PFSK-1 (cell line): ENCODE measurements at regions not wholly inside any gene's neighbourhood (a gene's known extent, or its start where the extent isn't known, plus 50 kb on each side); places are given as distances from the start of the nearest gene placed in this dataset.

Experiments used
- FOXP2 ChIP-seq: optimal IDR thresholded peaks from 2 replicates; pipeline ENCODE3; 2011; ENCODE audit warnings: borderline replicate concordance, control low read depth, inconsistent platforms; ENCODE audit not compliant: insufficient read depth; ENCODE audit errors: extremely low read length, extremely low read depth
- POLR2AphosphoS5 ChIP-seq: IDR thresholded peaks from 2 replicates; pipeline ENCODE4 v1.6.1; 2012; ENCODE audit warnings: low read depth, mild to moderate bottlenecking, control low read depth, low read length, moderate library complexity
- REST ChIP-seq, 2 experiments: IDR thresholded peaks; 2 replicates each; pipeline versions ENCODE4 v1.6.1 to v1.8.0; 2011 to 2012; ENCODE audit warnings: low read depth in 2 of 2, low read length in 2 of 2, control low read depth in 1 of 2, inconsistent platforms in 1 of 2, mild to moderate bottlenecking in 1 of 2, moderate library complexity in 1 of 2; ENCODE audit not compliant: insufficient read depth in 1 of 2
- SIN3A ChIP-seq: IDR thresholded peaks from 2 replicates; pipeline ENCODE4 v1.6.1; 2012; ENCODE audit warnings: mild to moderate bottlenecking, low read length, moderate library complexity, borderline replicate concordance; ENCODE audit not compliant: insufficient read depth
- TAF1 ChIP-seq: IDR thresholded peaks from 2 replicates; pipeline ENCODE4 v1.6.1; 2012; ENCODE audit warnings: low read length, control low read depth, borderline replicate concordance; ENCODE audit not compliant: insufficient read depth

- no peak for TF ChIP-seq TAF1
- no peak for TF ChIP-seq POLR2AphosphoS5
- no peak for TF ChIP-seq FOXP2
- TF ChIP-seq SIN3A: no peak
- TF ChIP-seq REST (IDR thresholded peaks at IDR 0.05; ENCODE audit: insufficient read depth in 1 of 2, low read depth in 2 of 2, low read length in 2 of 2): no peak
These were observed 140.3 kb downstream of the SLC30A10 start for GRCh38 chr1:219788091-219788490.

- no peak for TF ChIP-seq POLR2AphosphoS5
These were observed 143.5 kb downstream of the SLC30A10 start for GRCh38 chr1:219784660-219785381.

- TF ChIP-seq TAF1: no peak
- no peak for TF ChIP-seq POLR2AphosphoS5
- no peak for TF ChIP-seq REST (IDR thresholded peaks at IDR 0.05; ENCODE audit: insufficient read depth in 1 of 2, low read depth in 2 of 2, low read length in 2 of 2)
- TF ChIP-seq SIN3A: no peak
- TF ChIP-seq FOXP2: no peak
These were observed 144.6 kb downstream of the SLC30A10 start for GRCh38 chr1:219783605-219784235.

- no peak for TF ChIP-seq POLR2AphosphoS5
- TF ChIP-seq REST (IDR thresholded peaks at IDR 0.05; ENCODE audit: insufficient read depth in 1 of 2, low read depth in 2 of 2, low read length in 2 of 2): no peak
- TF ChIP-seq FOXP2: no peak
- TF ChIP-seq SIN3A: no peak
- TF ChIP-seq TAF1: no peak
These were observed 145.4 kb downstream of the SLC30A10 start for GRCh38 chr1:219782929-219783328.

- TF ChIP-seq POLR2AphosphoS5: no peak
- no peak for TF ChIP-seq FOXP2
- TF ChIP-seq TAF1: no peak
- no peak for TF ChIP-seq REST (IDR thresholded peaks at IDR 0.05; ENCODE audit: insufficient read depth in 1 of 2, low read depth in 2 of 2, low read length in 2 of 2)
- no peak for TF ChIP-seq SIN3A
These were observed 146.0 kb downstream of the SLC30A10 start for GRCh38 chr1:219782311-219782710.
